GM12891 (cell line): ENCODE measurements at regions not wholly inside any gene's neighbourhood (a gene's known extent, or its start where the extent isn't known, plus 50 kb on each side); places are given as distances from the start of the nearest gene placed in this dataset.

Experiments
- POLR2A ChIP-seq: IDR thresholded peaks from 2 replicates; pipeline ENCODE4 v1.6.1; 2011; ENCODE audit warnings: low read depth, low read length, control low read depth
- POLR2AphosphoS5 ChIP-seq: IDR thresholded peaks from 2 replicates; pipeline ENCODE4 v1.6.1; 2011; ENCODE audit warnings: low read depth, low read length, control low read depth
- SPI1 ChIP-seq: IDR thresholded peaks from 2 replicates; pipeline ENCODE4 v1.6.1; 2011; ENCODE audit warnings: low read depth, low read length, control low read depth
- TAF1 ChIP-seq: IDR thresholded peaks from 2 replicates; pipeline ENCODE4 v1.6.1; 2011; ENCODE audit warnings: low read depth, low read length, control low read depth

GRCh38 chr7:84705706-84706105 lies 481.1 kb downstream of the SEMA3D start:
- TF ChIP-seq POLR2AphosphoS5 (no peak), POLR2A (no peak), TAF1 (no peak), SPI1 (no peak)
